ENCODE measurements at regions not wholly inside any gene's neighbourhood (a gene's known extent, or its start where the extent isn't known, plus 50 kb on each side); places are given as distances from the start of the nearest gene placed in this dataset.

DNA sequence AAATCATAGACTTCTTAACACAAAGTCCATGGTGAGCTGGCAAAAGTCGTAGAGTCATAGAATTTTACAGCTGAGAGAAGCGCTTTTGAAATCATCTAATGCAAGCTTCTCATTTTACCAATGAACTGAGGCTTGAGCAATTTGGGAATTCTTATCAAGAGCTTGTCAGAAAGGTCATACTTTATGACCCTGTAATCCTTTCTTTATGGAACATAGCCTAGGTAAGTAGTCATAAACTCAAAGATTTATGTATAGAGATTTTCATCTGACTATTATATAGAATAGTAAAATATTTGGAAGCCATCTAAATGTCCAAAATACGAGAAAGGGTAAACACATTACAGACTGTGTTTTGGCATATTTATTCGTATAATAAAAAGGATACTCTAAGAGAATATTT lies 563.5 kb downstream of the PCDH7 start:
- no peaks in the 10 kb centered on the region for H3K36me3 ChIP-seq (ENCODE audit: control insufficient read depth in 4 of 4, insufficient read depth in 4 of 4, low read length in 3 of 4)
- WGBS (ENCODE audit: insufficient coverage), result 92% methylated on average over 2 of the region's 4 CpGs
- no peaks in the 10 kb centered on the region for H3K4me1 ChIP-seq (ENCODE audit: control extremely low read depth in 1 of 4, control insufficient read depth in 4 of 4, insufficient read depth in 4 of 4, low read length in 3 of 4)
- ChIA-PET POLR2A (no interaction called here), CTCF (no interaction called here)
- H3K27me3 ChIP-seq (replicated peaks in 2 of 5; ENCODE audit: control insufficient read depth in 4 of 5, insufficient read depth in 5 of 5, low read length in 4 of 5), result no peaks in the 10 kb centered on the region
- DNase-seq, result no peak
- no peak overlapping the region for H3K27ac ChIP-seq (ENCODE audit: insufficient read depth in 1 of 2, low read depth in 1 of 2, low read length in 2 of 2, poor library complexity in 1 of 2, severe bottlenecking in 2 of 2)
- H3K9me3 ChIP-seq (ENCODE audit: control extremely low read depth in 1 of 5, control insufficient read depth in 4 of 5, insufficient read depth in 2 of 5, low read depth in 1 of 5, low read length in 4 of 5), result no peaks in the 10 kb centered on the region
- H3K4me3 ChIP-seq (ENCODE audit: control insufficient read depth in 1 of 7, extremely low read depth in 1 of 7, insufficient read depth in 4 of 7, low read depth in 2 of 7, low read length in 6 of 7), result no peak overlapping the region

DNA sequence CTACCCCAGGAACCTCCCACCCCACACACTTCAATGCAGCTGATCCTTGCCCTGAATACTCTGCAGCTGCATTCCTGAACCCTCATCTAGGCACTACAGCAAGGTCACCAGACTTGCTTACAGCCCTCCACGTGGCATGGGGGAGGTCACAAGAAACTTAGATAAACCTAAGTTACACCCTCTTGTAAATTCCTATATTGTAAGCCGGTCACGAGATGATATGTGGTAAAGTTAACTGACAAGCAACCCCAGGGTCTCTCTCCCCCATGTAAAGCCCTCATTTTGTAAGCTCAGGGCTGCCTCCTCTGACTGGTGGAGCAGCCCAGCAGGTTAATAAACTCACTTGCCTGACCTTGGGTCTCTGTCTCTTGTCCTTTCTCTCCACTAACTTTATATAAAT lies 570.7 kb downstream of the PCDH7 start:
- no peak overlapping the region for H3K4me3 ChIP-seq (ENCODE audit: control insufficient read depth in 1 of 7, extremely low read depth in 1 of 7, insufficient read depth in 4 of 7, low read depth in 2 of 7, low read length in 6 of 7)
- ChIA-PET POLR2A (no interaction called here), CTCF (no interaction called here)
- no peaks in the 10 kb centered on the region for H3K9me3 ChIP-seq (ENCODE audit: control extremely low read depth in 1 of 5, control insufficient read depth in 4 of 5, insufficient read depth in 2 of 5, low read depth in 1 of 5, low read length in 4 of 5)
- H3K27ac ChIP-seq (ENCODE audit: insufficient read depth in 1 of 2, low read depth in 1 of 2, low read length in 2 of 2, poor library complexity in 1 of 2, severe bottlenecking in 2 of 2), result no peak overlapping the region
- H3K27me3 ChIP-seq (replicated peaks in 2 of 5; ENCODE audit: control insufficient read depth in 4 of 5, insufficient read depth in 5 of 5, low read length in 4 of 5), result no peaks in the 10 kb centered on the region
- H3K36me3 ChIP-seq (ENCODE audit: control insufficient read depth in 4 of 4, insufficient read depth in 4 of 4, low read length in 3 of 4), result no peaks in the 10 kb centered on the region
- 83% methylated on average over 2 of the region's 3 CpGs for WGBS (ENCODE audit: insufficient coverage)
- DNase-seq, result no peak
- H3K4me1 ChIP-seq (ENCODE audit: control extremely low read depth in 1 of 4, control insufficient read depth in 4 of 4, insufficient read depth in 4 of 4, low read length in 3 of 4), result no peaks in the 10 kb centered on the region

DNA sequence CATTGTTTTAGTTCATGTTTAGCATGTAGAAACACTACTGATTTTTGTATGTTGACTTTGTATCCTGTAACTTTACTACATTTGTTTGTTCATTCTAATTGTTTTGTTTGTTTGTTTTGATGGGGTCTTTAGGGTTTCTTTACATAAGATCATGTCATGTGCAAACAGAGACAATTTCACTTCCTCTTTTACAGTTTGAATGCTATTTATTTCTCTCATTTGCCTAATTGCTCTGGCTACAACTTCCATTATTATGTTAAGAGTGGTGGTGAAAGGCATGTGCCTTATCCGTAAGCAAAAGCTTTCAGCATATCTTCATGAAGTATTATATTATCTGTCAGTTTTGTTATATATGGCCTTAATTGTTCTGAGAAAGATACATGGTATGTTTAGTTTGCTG lies 571.1 kb downstream of the PCDH7 start:
- Histone ChIP-seq H3K9me3 (ENCODE audit: control extremely low read depth in 1 of 5, control insufficient read depth in 4 of 5, insufficient read depth in 2 of 5, low read depth in 1 of 5, low read length in 4 of 5) (no peaks in the 10 kb centered on the region), H3K27me3 (replicated peaks in 2 of 5; ENCODE audit: control insufficient read depth in 4 of 5, insufficient read depth in 5 of 5, low read length in 4 of 5) (no peaks in the 10 kb centered on the region), H3K4me3 (ENCODE audit: control insufficient read depth in 1 of 7, extremely low read depth in 1 of 7, insufficient read depth in 4 of 7, low read depth in 2 of 7, low read length in 6 of 7) (no peak overlapping the region), H3K36me3 (ENCODE audit: control insufficient read depth in 4 of 4, insufficient read depth in 4 of 4, low read length in 3 of 4) (no peaks in the 10 kb centered on the region), H3K27ac (ENCODE audit: insufficient read depth in 1 of 2, low read depth in 1 of 2, low read length in 2 of 2, poor library complexity in 1 of 2, severe bottlenecking in 2 of 2) (no peak overlapping the region), H3K4me1 (ENCODE audit: control extremely low read depth in 1 of 4, control insufficient read depth in 4 of 4, insufficient read depth in 4 of 4, low read length in 3 of 4) (no peaks in the 10 kb centered on the region)
- ChIA-PET POLR2A (no interaction called here), CTCF (no interaction called here)
- WGBS (ENCODE audit: insufficient coverage), result no CpG with 5 or more reads among the region's 1 CpG
- DNase-seq, result no peak

DNA sequence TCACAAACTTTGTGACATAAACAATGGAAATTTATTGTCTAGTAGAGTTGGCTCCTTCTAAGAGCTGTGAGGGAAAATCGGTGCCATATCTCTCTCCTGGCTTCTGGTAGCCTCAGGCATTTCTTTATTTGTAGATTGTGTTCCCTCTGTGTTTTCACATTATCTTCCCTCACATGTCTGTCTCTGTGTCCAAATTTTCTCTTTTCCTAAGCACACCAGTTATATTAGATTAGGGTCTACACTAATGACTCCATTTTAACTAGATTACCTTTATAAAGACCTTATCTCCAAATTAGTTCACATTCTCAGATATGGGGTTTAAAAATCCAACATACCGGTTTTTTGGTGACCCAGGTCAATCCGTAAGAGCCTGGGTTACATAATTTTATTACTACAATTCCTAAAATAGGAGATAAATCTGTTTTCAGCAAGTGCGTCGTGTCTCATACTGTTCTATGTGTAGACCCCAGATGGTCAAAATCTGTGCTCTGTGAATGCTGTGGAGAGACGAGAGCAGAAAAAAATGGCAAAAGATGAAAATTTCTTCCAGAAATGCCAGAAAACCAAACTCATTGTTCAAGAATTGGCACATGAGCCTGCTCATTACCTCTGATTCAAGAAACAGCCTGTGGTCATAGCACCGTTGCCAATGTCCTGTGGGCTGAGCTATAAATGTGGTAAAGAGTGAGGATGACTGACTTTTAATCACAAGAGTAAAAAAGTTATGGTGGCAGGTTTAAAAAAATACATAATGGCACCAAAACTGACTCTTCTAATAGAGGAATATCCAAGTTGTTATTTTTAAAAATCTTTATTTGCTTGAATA lies 574.7 kb downstream of the PCDH7 start:
- H3K4me3 ChIP-seq (ENCODE audit: control insufficient read depth in 1 of 7, extremely low read depth in 1 of 7, insufficient read depth in 4 of 7, low read depth in 2 of 7, low read length in 6 of 7), result no peak overlapping the region
- H3K9me3 ChIP-seq (ENCODE audit: control extremely low read depth in 1 of 5, control insufficient read depth in 4 of 5, insufficient read depth in 2 of 5, low read depth in 1 of 5, low read length in 4 of 5), result no peaks in the 10 kb centered on the region
- ChIA-PET POLR2A (no interaction called here), CTCF (no interaction called here)
- 86% methylated on average over 1 of the region's 7 CpGs for WGBS (ENCODE audit: insufficient coverage)
- no peaks in the 10 kb centered on the region for H3K4me1 ChIP-seq (ENCODE audit: control extremely low read depth in 1 of 4, control insufficient read depth in 4 of 4, insufficient read depth in 4 of 4, low read length in 3 of 4)
- no peak for DNase-seq
- no peaks in the 10 kb centered on the region for H3K36me3 ChIP-seq (ENCODE audit: control insufficient read depth in 4 of 4, insufficient read depth in 4 of 4, low read length in 3 of 4)
- no peak overlapping the region for H3K27ac ChIP-seq (ENCODE audit: insufficient read depth in 1 of 2, low read depth in 1 of 2, low read length in 2 of 2, poor library complexity in 1 of 2, severe bottlenecking in 2 of 2)
- no peaks in the 10 kb centered on the region for H3K27me3 ChIP-seq (replicated peaks in 2 of 5; ENCODE audit: control insufficient read depth in 4 of 5, insufficient read depth in 5 of 5, low read length in 4 of 5)

DNA sequence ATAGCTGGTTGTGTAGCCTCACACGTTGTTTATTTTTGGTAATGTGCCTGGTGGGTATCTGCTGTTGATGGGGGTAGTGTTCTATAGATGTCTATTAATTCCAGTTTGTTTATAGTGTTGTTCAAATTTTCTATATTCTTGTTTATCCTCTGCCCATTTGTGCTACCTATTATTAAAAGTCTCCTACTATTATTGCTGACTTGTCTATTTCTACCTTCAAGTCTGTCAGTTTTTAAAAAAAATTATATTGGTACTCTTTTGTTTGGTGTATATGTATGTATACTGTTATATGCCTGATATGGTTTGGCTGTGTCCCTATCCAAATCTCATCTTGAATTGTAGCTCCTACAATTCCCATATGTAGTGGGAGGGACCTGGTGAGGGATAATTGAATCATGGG lies 578.6 kb downstream of the PCDH7 start:
- Histone ChIP-seq H3K9me3 (ENCODE audit: control extremely low read depth in 1 of 5, control insufficient read depth in 4 of 5, insufficient read depth in 2 of 5, low read depth in 1 of 5, low read length in 4 of 5) (no peaks in the 10 kb centered on the region), H3K36me3 (ENCODE audit: control insufficient read depth in 4 of 4, insufficient read depth in 4 of 4, low read length in 3 of 4) (no peaks in the 10 kb centered on the region), H3K4me1 (ENCODE audit: control extremely low read depth in 1 of 4, control insufficient read depth in 4 of 4, insufficient read depth in 4 of 4, low read length in 3 of 4) (no peaks in the 10 kb centered on the region), H3K27ac (ENCODE audit: insufficient read depth in 1 of 2, low read depth in 1 of 2, low read length in 2 of 2, poor library complexity in 1 of 2, severe bottlenecking in 2 of 2) (no peak overlapping the region), H3K4me3 (ENCODE audit: control insufficient read depth in 1 of 7, extremely low read depth in 1 of 7, insufficient read depth in 4 of 7, low read depth in 2 of 7, low read length in 6 of 7) (no peak overlapping the region), H3K27me3 (replicated peaks in 2 of 5; ENCODE audit: control insufficient read depth in 4 of 5, insufficient read depth in 5 of 5, low read length in 4 of 5) (no peaks in the 10 kb centered on the region)
- no CpG with 5 or more reads among the region's 1 CpG for WGBS (ENCODE audit: insufficient coverage)
- CTCF ChIA-PET, result no interaction called here
- POLR2A ChIA-PET, result no interaction called here
- no peak for DNase-seq

DNA sequence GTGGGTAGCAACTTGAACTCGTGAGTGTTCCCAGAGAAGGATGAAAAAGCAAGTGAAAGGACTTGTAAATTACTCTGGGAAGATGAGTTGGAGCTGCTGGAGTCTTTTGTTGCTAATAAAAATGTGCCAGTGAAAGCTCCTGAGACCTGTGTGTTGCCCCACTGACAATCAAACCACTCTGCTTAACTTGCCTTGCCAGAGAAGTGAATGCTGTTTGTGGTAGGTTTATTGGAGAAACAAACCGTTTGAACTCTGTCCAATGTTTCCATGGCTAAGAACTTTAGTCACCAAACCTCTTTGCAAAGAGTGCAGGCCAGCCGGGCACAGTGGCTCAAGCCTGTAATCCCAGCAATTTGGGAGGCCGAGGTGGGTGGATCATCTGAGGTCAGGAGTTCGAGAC lies 586.9 kb downstream of the PCDH7 start:
- no peak for DNase-seq
- no peaks in the 10 kb centered on the region for H3K4me1 ChIP-seq (ENCODE audit: control extremely low read depth in 1 of 4, control insufficient read depth in 4 of 4, insufficient read depth in 4 of 4, low read length in 3 of 4)
- POLR2A ChIA-PET, result no interaction called here

DNA sequence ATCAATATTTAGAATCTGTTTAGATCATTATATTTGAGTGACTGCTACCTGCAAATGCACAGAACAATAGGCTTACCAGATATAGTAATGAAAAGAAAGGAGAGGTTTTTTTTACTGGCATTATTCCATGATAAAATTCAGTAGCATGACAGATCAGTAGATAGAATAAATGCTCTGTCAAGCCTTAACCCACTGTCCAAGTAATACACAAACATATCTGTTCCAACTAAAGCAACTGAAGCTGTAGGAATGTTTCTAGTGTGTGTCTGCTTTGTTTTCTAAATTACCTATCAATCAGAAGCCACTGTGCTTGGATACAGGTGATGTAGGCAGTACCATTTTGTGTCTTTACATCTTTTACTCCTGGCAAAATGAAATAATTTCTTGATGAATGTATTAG lies 604.6 kb downstream of the PCDH7 start:
- no peaks in the 10 kb centered on the region for H3K27me3 ChIP-seq (replicated peaks in 2 of 5; ENCODE audit: control insufficient read depth in 4 of 5, insufficient read depth in 5 of 5, low read length in 4 of 5)
- H3K36me3 ChIP-seq (ENCODE audit: control insufficient read depth in 4 of 4, insufficient read depth in 4 of 4, low read length in 3 of 4), result no peaks in the 10 kb centered on the region
- no peak overlapping the region for H3K27ac ChIP-seq (ENCODE audit: insufficient read depth in 1 of 2, low read depth in 1 of 2, low read length in 2 of 2, poor library complexity in 1 of 2, severe bottlenecking in 2 of 2)
- POLR2A ChIA-PET, result no interaction called here
- H3K4me1 ChIP-seq (ENCODE audit: control extremely low read depth in 1 of 4, control insufficient read depth in 4 of 4, insufficient read depth in 4 of 4, low read length in 3 of 4), result no peaks in the 10 kb centered on the region
- H3K9me3 ChIP-seq (ENCODE audit: control extremely low read depth in 1 of 5, control insufficient read depth in 4 of 5, insufficient read depth in 2 of 5, low read depth in 1 of 5, low read length in 4 of 5), result no peaks in the 10 kb centered on the region
- CTCF ChIA-PET, result no interaction called here
- no peak for DNase-seq
- H3K4me3 ChIP-seq (ENCODE audit: control insufficient read depth in 1 of 7, extremely low read depth in 1 of 7, insufficient read depth in 4 of 7, low read depth in 2 of 7, low read length in 6 of 7), result no peak overlapping the region

More for the DNA sequence above, 586.9 kb downstream of the PCDH7 start:
- Histone ChIP-seq H3K27me3 (replicated peaks in 2 of 5; ENCODE audit: control insufficient read depth in 4 of 5, insufficient read depth in 5 of 5, low read length in 4 of 5) (no peaks in the 10 kb centered on the region), H3K4me3 (ENCODE audit: control insufficient read depth in 1 of 7, extremely low read depth in 1 of 7, insufficient read depth in 4 of 7, low read depth in 2 of 7, low read length in 6 of 7) (no peak overlapping the region), H3K9me3 (ENCODE audit: control extremely low read depth in 1 of 5, control insufficient read depth in 4 of 5, insufficient read depth in 2 of 5, low read depth in 1 of 5, low read length in 4 of 5) (no peaks in the 10 kb centered on the region), H3K27ac (ENCODE audit: insufficient read depth in 1 of 2, low read depth in 1 of 2, low read length in 2 of 2, poor library complexity in 1 of 2, severe bottlenecking in 2 of 2) (no peak overlapping the region), H3K36me3 (ENCODE audit: control insufficient read depth in 4 of 4, insufficient read depth in 4 of 4, low read length in 3 of 4) (no peaks in the 10 kb centered on the region)
- WGBS (ENCODE audit: insufficient coverage), result 83% methylated on average over 1 of the region's 5 CpGs
- CTCF ChIA-PET, result no interaction called here

Data from common myeloid progenitor, CD34-positive (primary cell).